Liver (tissue), 3 donors: ENCODE measurements at regions not wholly inside any gene's neighbourhood (a gene's known extent, or its start where the extent isn't known, plus 50 kb on each side); places are given as distances from the start of the nearest gene placed in this dataset.

Experiments used
- EGR1 ChIP-seq, 2 donors: IDR thresholded peaks; 2 replicates each; pipeline ENCODE4 v1.6.1; 2016 to 2018; ENCODE audit warnings: antibody characterized with exemption in 2 of 2, low read depth in 2 of 2
- GABPA ChIP-seq, 2 donors: IDR thresholded peaks in 1 of 2; conservative IDR thresholded peaks in 1 of 2; 2 replicates each; pipeline ENCODE4 v1.6.1; 2016; ENCODE audit warnings: antibody characterized with exemption in 2 of 2, mild to moderate bottlenecking in 1 of 2, moderate library complexity in 1 of 2
- JUND ChIP-seq, 2 donors: IDR thresholded peaks; 2 replicates each; pipeline ENCODE4 v1.6.1; 2016; ENCODE audit warnings: antibody characterized with exemption in 2 of 2
- RAD21 ChIP-seq, 2 donors: IDR thresholded peaks; 2 replicates each; pipeline ENCODE4 v1.6.1; 2016; ENCODE audit warnings: antibody characterized with exemption in 2 of 2, mild to moderate bottlenecking in 2 of 2
- RXRA ChIP-seq, 2 donors: IDR thresholded peaks; 2 replicates each; pipeline ENCODE4 v1.6.1; 2017 to 2018; ENCODE audit warnings: antibody characterized with exemption in 2 of 2, mild to moderate bottlenecking in 1 of 2
- SP1 ChIP-seq: IDR thresholded peaks from 2 replicates; pipeline ENCODE4 v1.6.1; 2018; ENCODE audit warnings: antibody characterized with exemption, mild to moderate bottlenecking
- TAF1 ChIP-seq: conservative IDR thresholded peaks from 2 replicates; pipeline ENCODE4 v1.6.1; 2016; ENCODE audit warnings: antibody characterized with exemption, mild to moderate bottlenecking
- YY1 ChIP-seq: IDR thresholded peaks from 2 replicates; pipeline ENCODE4 v1.6.1; 2016; ENCODE audit warnings: antibody characterized with exemption, mild to moderate bottlenecking
- TF ChIP-seq, protein P1 (sequence below): fragments of 150-350 bp; IDR thresholded peaks from 2 replicates; pipeline ENCODE4 v1.5.1; 2017; ENCODE audit warnings: improper control_type of control experiment, low read depth, low read length; ENCODE audit not compliant: missing input control
- TF ChIP-seq, protein P2 (sequence below): IDR thresholded peaks from 2 replicates; pipeline ENCODE4 v1.6.1; 2016; ENCODE audit warnings: antibody characterized with exemption
- TF ChIP-seq, protein P3 (sequence below): IDR thresholded peaks from 2 replicates; pipeline ENCODE4 v1.6.1; 2016; ENCODE audit warnings: antibody characterized with exemption
- TF ChIP-seq, protein P4 (sequence below): IDR thresholded peaks from 2 replicates; pipeline ENCODE4 v1.6.1; 2016; ENCODE audit warnings: antibody characterized with exemption, mild to moderate bottlenecking
- donor health status: healthy.
- donor health status: healthy.

DNA sequence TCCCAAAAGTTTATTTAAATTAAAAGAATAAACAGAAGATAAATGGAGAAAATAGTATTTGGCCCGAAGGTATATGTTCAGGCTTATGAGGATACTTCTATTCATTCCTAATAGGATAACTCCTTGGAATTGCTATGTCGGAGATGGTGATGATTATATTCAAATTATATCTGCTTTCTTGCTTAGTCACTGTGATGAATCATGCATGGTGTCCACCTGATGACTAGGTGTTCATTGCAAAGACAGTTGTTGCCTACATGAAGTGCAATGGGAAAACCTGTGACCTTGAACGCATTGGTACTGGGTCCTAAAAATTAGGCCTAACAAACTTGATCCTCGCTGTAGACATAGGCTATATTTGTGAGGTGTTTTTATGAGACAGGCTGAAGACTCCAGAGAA, 617.3 kb upstream of the ZEB2 start:
- TF ChIP-seq, protein P1, sequence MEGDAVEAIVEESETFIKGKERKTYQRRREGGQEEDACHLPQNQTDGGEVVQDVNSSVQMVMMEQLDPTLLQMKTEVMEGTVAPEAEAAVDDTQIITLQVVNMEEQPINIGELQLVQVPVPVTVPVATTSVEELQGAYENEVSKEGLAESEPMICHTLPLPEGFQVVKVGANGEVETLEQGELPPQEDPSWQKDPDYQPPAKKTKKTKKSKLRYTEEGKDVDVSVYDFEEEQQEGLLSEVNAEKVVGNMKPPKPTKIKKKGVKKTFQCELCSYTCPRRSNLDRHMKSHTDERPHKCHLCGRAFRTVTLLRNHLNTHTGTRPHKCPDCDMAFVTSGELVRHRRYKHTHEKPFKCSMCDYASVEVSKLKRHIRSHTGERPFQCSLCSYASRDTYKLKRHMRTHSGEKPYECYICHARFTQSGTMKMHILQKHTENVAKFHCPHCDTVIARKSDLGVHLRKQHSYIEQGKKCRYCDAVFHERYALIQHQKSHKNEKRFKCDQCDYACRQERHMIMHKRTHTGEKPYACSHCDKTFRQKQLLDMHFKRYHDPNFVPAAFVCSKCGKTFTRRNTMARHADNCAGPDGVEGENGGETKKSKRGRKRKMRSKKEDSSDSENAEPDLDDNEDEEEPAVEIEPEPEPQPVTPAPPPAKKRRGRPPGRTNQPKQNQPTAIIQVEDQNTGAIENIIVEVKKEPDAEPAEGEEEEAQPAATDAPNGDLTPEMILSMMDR = no peak
- no peak for TF ChIP-seq JUND (IDR thresholded peaks at IDR 0.05)
- TF ChIP-seq RXRA (IDR thresholded peaks at IDR 0.05) = no peak
- TF ChIP-seq YY1 = no peak
- TF ChIP-seq, protein P2, sequence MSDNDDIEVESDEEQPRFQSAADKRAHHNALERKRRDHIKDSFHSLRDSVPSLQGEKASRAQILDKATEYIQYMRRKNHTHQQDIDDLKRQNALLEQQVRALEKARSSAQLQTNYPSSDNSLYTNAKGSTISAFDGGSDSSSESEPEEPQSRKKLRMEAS = no peak
- TF ChIP-seq, protein P3, sequence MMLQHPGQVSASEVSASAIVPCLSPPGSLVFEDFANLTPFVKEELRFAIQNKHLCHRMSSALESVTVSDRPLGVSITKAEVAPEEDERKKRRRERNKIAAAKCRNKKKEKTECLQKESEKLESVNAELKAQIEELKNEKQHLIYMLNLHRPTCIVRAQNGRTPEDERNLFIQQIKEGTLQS = no peak
- TF ChIP-seq RAD21 (IDR thresholded peaks at IDR 0.05) = no peak
- no peak for TF ChIP-seq GABPA (IDR thresholded peaks at IDR 0.05 in 1 of 2, conservative IDR thresholded peaks at IDR 0.05 in 1 of 2)
- no peak for TF ChIP-seq SP1
- no peak for TF ChIP-seq TAF1
- TF ChIP-seq, protein P4, sequence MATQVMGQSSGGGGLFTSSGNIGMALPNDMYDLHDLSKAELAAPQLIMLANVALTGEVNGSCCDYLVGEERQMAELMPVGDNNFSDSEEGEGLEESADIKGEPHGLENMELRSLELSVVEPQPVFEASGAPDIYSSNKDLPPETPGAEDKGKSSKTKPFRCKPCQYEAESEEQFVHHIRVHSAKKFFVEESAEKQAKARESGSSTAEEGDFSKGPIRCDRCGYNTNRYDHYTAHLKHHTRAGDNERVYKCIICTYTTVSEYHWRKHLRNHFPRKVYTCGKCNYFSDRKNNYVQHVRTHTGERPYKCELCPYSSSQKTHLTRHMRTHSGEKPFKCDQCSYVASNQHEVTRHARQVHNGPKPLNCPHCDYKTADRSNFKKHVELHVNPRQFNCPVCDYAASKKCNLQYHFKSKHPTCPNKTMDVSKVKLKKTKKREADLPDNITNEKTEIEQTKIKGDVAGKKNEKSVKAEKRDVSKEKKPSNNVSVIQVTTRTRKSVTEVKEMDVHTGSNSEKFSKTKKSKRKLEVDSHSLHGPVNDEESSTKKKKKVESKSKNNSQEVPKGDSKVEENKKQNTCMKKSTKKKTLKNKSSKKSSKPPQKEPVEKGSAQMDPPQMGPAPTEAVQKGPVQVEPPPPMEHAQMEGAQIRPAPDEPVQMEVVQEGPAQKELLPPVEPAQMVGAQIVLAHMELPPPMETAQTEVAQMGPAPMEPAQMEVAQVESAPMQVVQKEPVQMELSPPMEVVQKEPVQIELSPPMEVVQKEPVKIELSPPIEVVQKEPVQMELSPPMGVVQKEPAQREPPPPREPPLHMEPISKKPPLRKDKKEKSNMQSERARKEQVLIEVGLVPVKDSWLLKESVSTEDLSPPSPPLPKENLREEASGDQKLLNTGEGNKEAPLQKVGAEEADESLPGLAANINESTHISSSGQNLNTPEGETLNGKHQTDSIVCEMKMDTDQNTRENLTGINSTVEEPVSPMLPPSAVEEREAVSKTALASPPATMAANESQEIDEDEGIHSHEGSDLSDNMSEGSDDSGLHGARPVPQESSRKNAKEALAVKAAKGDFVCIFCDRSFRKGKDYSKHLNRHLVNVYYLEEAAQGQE = no peak
- no peak for TF ChIP-seq EGR1 (IDR thresholded peaks at IDR 0.05; ENCODE audit: low read depth in 2 of 2)
